PC-9 (cell line): ENCODE measurements at regions not wholly inside any gene's neighbourhood (a gene's known extent, or its start where the extent isn't known, plus 50 kb on each side); places are given as distances from the start of the nearest gene placed in this dataset.

Experiments
- BruUV-seq: library from RNA; stranded (reverse); fragments of 400-500 nt; replicated peaks from 2 replicates; lab custom pipeline; 2021; lab: Mats Ljungman, UMichigan
- CTCF ChIA-PET: fragments of 300-600 bp; sonication (Branson Sonifier 250); formaldehyde crosslinking; loops from one replicate; lab custom pipeline; 2022; ENCODE audit warnings: antibody characterized with exemption; lab: Charles Lee
- POLR2A ChIA-PET: fragments of 300-600 bp; sonication (Branson Sonifier 250); formaldehyde crosslinking; loops from one replicate; lab custom pipeline; 2022; ENCODE audit warnings: antibody characterized with exemption; ENCODE audit not compliant: unreplicated experiment; lab: Charles Lee
- DNase-seq, 2 experiments: peaks; one replicate each; pipeline versions ENCODE4 v3.0.0 to v3.0.0-alpha.2; 2015 to 2022; ENCODE audit warnings: mixed read lengths in 1 of 2
- H2AFZ ChIP-seq: fragments of 200-600 bp; sonication (generic); 2 replicates; pipeline ENCODE4 v1.8.1; 2017; ENCODE audit warnings: antibody characterized with exemption
- H3F3A ChIP-seq: fragments of 200-600 bp; sonication (generic); 2 replicates; pipeline ENCODE4 v1.8.1; 2017; ENCODE audit warnings: antibody characterized with exemption, mild to moderate bottlenecking, low read depth; ENCODE audit not compliant: insufficient read depth
- H3K27ac ChIP-seq: fragments of 200-600 bp; sonication (generic); 2 replicates; pipeline ENCODE4 v1.6.1; 2016; ENCODE audit warnings: mixed run types
- H3K27me3 ChIP-seq: fragments of 200-600 bp; sonication (generic); 2 replicates; pipeline ENCODE4 v1.6.1; 2016; ENCODE audit warnings: low read depth, mixed run types; ENCODE audit not compliant: insufficient read depth
- H3K36me3 ChIP-seq: fragments of 200-600 bp; sonication (generic); 2 replicates; pipeline ENCODE4 v1.6.1; 2016; ENCODE audit warnings: low read depth, mixed run types
- H3K4me1 ChIP-seq: fragments of 200-600 bp; sonication (generic); replicated peaks from 2 replicates; pipeline ENCODE4 v1.6.1; 2016; ENCODE audit warnings: mixed run types; ENCODE audit not compliant: insufficient read depth
- H3K4me2 ChIP-seq: fragments of 200-600 bp; sonication (generic); 2 replicates; pipeline ENCODE4 v1.6.1; 2017; ENCODE audit warnings: mixed run types
- H3K4me3 ChIP-seq: fragments of 200-600 bp; sonication (generic); 2 replicates; pipeline ENCODE4 v1.6.1; 2016; ENCODE audit warnings: mixed run types
- H3K79me2 ChIP-seq: fragments of 200-600 bp; sonication (generic); 2 replicates; pipeline ENCODE4 v1.6.1; 2017; ENCODE audit warnings: low read depth, mixed run types
- H3K9me2 ChIP-seq: fragments of 200-600 bp; sonication (generic); 2 replicates; pipeline ENCODE4 v1.8.1; 2017; ENCODE audit warnings: mild to moderate bottlenecking; ENCODE audit not compliant: insufficient read depth
- H3K9me3 ChIP-seq: fragments of 200-600 bp; sonication (generic); 2 replicates; pipeline ENCODE4 v1.8.1; 2016; ENCODE audit warnings: low read depth; ENCODE audit not compliant: insufficient read depth
- H4K20me1 ChIP-seq: fragments of 200-600 bp; sonication (generic); 2 replicates; pipeline ENCODE4 v1.8.1; 2017; ENCODE audit not compliant: insufficient read depth
- CTCF ChIP-seq: fragments of 200-600 bp; sonication (generic); conservative IDR thresholded peaks from 2 replicates; pipeline ENCODE4 v1.6.1; 2017; ENCODE audit warnings: mixed run types, antibody characterized with exemption, mild to moderate bottlenecking, moderate library complexity
- EZH2 ChIP-seq: fragments of 200-600 bp; sonication (generic); IDR thresholded peaks from 2 replicates; pipeline ENCODE4 v1.8.0; 2017; ENCODE audit warnings: antibody characterized with exemption, low read depth
- intact Hi-C: fragments of 100-400 bp; cut with micrococcal nuclease; formaldehyde crosslinking; loops from one replicate; pipeline ENCODE4 v1.10.0; 2022; ENCODE audit not compliant: unreplicated experiment

- Histone ChIP-seq H3K4me3 (no peak overlapping the region), H2AFZ (no peak overlapping the region), H3F3A (no peaks in the 10 kb centered on the region), H3K27ac (no peak overlapping the region), H3K4me1 (no peaks in the 10 kb centered on the region), H3K36me3 (no peaks in the 10 kb centered on the region), H3K9me2 (no peaks in the 10 kb centered on the region), H3K4me2 (no peak overlapping the region), H3K9me3 (no peaks in the 10 kb centered on the region), H4K20me1 (no peaks in the 10 kb centered on the region), H3K27me3 (peaks cover 15% of the 10 kb centered on the region; the same call in 1 of the 2 replicates), H3K79me2 (no peaks in the 10 kb centered on the region)
- ChIA-PET POLR2A (interaction anchor here (0.6 kb wide), 1 partner anchor 146 kb away, joined by 7 read pairs; no protein-coding TSS in a partner anchor), CTCF (no interaction called here)
- DNase-seq: no peak
- TF ChIP-seq CTCF (no peak), EZH2 (no peak)
- intact Hi-C loops: no loop called here
- no TSS peak for BruUV-seq
These were observed 241.7 kb upstream of the SUCLG2 start for GRCh38 chr3:67896130-67896529.

GRCh38 chr3:67894510-67894909 lies 240.1 kb upstream of the SUCLG2 start:
- Histone ChIP-seq H3K9me3 (no peaks in the 10 kb centered on the region), H3K4me1 (no peaks in the 10 kb centered on the region), H3K4me2 (no peak overlapping the region), H4K20me1 (no peaks in the 10 kb centered on the region), H3K36me3 (no peaks in the 10 kb centered on the region), H3K27ac (no peak overlapping the region), H3K4me3 (no peak overlapping the region), H2AFZ (no peak overlapping the region), H3F3A (no peaks in the 10 kb centered on the region), H3K79me2 (no peaks in the 10 kb centered on the region), H3K9me2 (no peaks in the 10 kb centered on the region), H3K27me3 (peaks cover 15% of the 10 kb centered on the region; the same call in 1 of the 2 replicates)
- CTCF ChIA-PET: no interaction called here
- no TSS peak for BruUV-seq
- TF ChIP-seq EZH2: no peak
- TF ChIP-seq CTCF: no peak
- intact Hi-C loops: no loop called here
- DNase-seq: no peak
- POLR2A ChIA-PET: no interaction called here

- Histone ChIP-seq H4K20me1 (no peaks in the 10 kb centered on the region), H3K27ac (no peak overlapping the region), H3K27me3 (no peaks in the 10 kb centered on the region), H3K4me2 (no peak overlapping the region), H3K36me3 (no peaks in the 10 kb centered on the region), H3K79me2 (no peaks in the 10 kb centered on the region), H3F3A (no peaks in the 10 kb centered on the region), H3K9me2 (no peaks in the 10 kb centered on the region), H2AFZ (no peak overlapping the region), H3K9me3 (no peaks in the 10 kb centered on the region), H3K4me1 (no peaks in the 10 kb centered on the region), H3K4me3 (no peak overlapping the region)
- POLR2A ChIA-PET: no interaction called here
- no peak for DNase-seq
- CTCF ChIA-PET: no interaction called here
- BruUV-seq: no TSS peak
- intact Hi-C loops: no loop called here
- TF ChIP-seq EZH2 (no peak), CTCF (no peak)
These were observed 229.9 kb upstream of the SUCLG2 start for GRCh38 chr3:67884345-67884744.
